ENCODE measurements at regions not wholly inside any gene's neighbourhood (a gene's known extent, or its start where the extent isn't known, plus 50 kb on each side); places are given as distances from the start of the nearest gene placed in this dataset.

- no peak overlapping the region for H3K27ac ChIP-seq (ENCODE audit: low read depth, low read length)
- peaks cover 4% of the 10 kb centered on the region; the same call in 1 of the 2 replicates for H3K27me3 ChIP-seq (ENCODE audit: insufficient read depth, low read length)
- no TSS peak for BruUV-seq (replicated peaks)
- CTCF ChIA-PET: no interaction called here
- no peaks in the 10 kb centered on the region for H3K36me3 ChIP-seq (ENCODE audit: control insufficient read depth in 1 of 2, insufficient read depth in 2 of 2, low read length in 2 of 2)
- H3K79me2 ChIP-seq (ENCODE audit: insufficient read depth, low read length): no peaks in the 10 kb centered on the region
- H3K9ac ChIP-seq (ENCODE audit: low read length): no peak overlapping the region
- intact Hi-C loops (cut with micrococcal nuclease): no loop called here
- RAD21 ChIA-PET (ENCODE audit: low non-redundant PET in 1 of 2, low total read pairs in 2 of 2, uncharacterized antibody in 2 of 2, unreplicated experiment in 2 of 2): no interaction called here
- H3K4me3 ChIP-seq (replicated peaks in 1 of 2; ENCODE audit: low read depth in 1 of 2, low read length in 2 of 2): no peak overlapping the region
- H3K4me2 ChIP-seq (ENCODE audit: low read length): no peak overlapping the region
- TF ChIP-seq ZBTB33 (IDR thresholded peaks at IDR 0.05; ENCODE audit: extremely low read depth, insufficient replicate concordance, low read length) (no peak), SIN3A (IDR thresholded peaks at IDR 0.05; ENCODE audit: low read depth) (no peak), EZH2 (IDR thresholded peaks at IDR 0.05) (no peak), SRF (IDR thresholded peaks at IDR 0.05; ENCODE audit: low read depth) (no peak), ATF3 (IDR thresholded peaks at IDR 0.05) (no peak), POLR2AphosphoS5 (IDR thresholded peaks at IDR 0.05; ENCODE audit: low read depth, low read length) (no peak), TCF7L2 (IDR thresholded peaks at IDR 0.05; ENCODE audit: borderline replicate concordance, extremely low read depth, insufficient read depth, insufficient read length) (no peak), JUND (IDR thresholded peaks at IDR 0.05) (no peak), CEBPB (IDR thresholded peaks at IDR 0.05; ENCODE audit: low read depth) (no peak), CTCF (IDR thresholded peaks at IDR 0.05 in 2 of 3, conservative IDR thresholded peaks at IDR 0.05 in 1 of 3; ENCODE audit: borderline replicate concordance in 1 of 3, insufficient read depth in 1 of 3, low read depth in 2 of 3, low read length in 2 of 3) (no peak), REST (IDR thresholded peaks at IDR 0.05; ENCODE audit: low read depth) (no peak), ZFX (IDR thresholded peaks at IDR 0.05) (no peak), ELF1 (IDR thresholded peaks at IDR 0.05; ENCODE audit: borderline replicate concordance, low read depth) (no peak), POLR2A (IDR thresholded peaks at IDR 0.05; ENCODE audit: borderline replicate concordance, extremely low read depth, insufficient read depth, insufficient read length) (no peak)
- no peaks in the 10 kb centered on the region for H3K9me2 ChIP-seq (ENCODE audit: insufficient read depth)
- DNase-seq (ENCODE audit: low read depth, low spot score) (no peak), ATAC-seq (no peak)
- no peak overlapping the region for H2AFZ ChIP-seq (ENCODE audit: low read depth, low read length, poor library complexity, severe bottlenecking)
- POLR2A ChIA-PET: no interaction called here
- no peaks in the 10 kb centered on the region for H3K4me1 ChIP-seq (ENCODE audit: control insufficient read depth in 1 of 2, insufficient read depth in 2 of 2, low read length in 2 of 2)
- H4K20me1 ChIP-seq (ENCODE audit: insufficient read depth): no peaks in the 10 kb centered on the region
- H3K9me3 ChIP-seq (ENCODE audit: control insufficient read depth in 1 of 2, insufficient read depth in 1 of 2, low read depth in 1 of 2, low read length in 2 of 2): no peaks in the 10 kb centered on the region
These were observed 88.3 kb downstream of the ETAA1 start for GRCh38 chr2:67485431-67485830.

Data from HCT116 (cell line).